Esophagus squamous epithelium (tissue), 4 donors: ENCODE measurements at regions not wholly inside any gene's neighbourhood (a gene's known extent, or its start where the extent isn't known, plus 50 kb on each side); places are given as distances from the start of the nearest gene placed in this dataset.

Source experiments
- POLR2A ChIP-seq, 4 donors: fragments of 450-650 bp; IDR thresholded peaks; one replicate each; pipeline ENCODE4 v1.6.1; 2017; ENCODE audit warnings: antibody characterized with exemption in 4 of 4, mild to moderate bottlenecking in 4 of 4, moderate library complexity in 3 of 4
- TF ChIP-seq, protein P1 (sequence below), 6 experiments: fragments of 450-650 bp in 4 of 6; fragments of 200-600 bp in 2 of 6; sonication (generic) in 2 of 6; IDR thresholded peaks; one replicate each; pipeline ENCODE4 v1.5.1; 2016 to 2019; ENCODE audit warnings: antibody characterized with exemption in 6 of 6, mild to moderate bottlenecking in 4 of 6, moderate library complexity in 4 of 6

DNA sequence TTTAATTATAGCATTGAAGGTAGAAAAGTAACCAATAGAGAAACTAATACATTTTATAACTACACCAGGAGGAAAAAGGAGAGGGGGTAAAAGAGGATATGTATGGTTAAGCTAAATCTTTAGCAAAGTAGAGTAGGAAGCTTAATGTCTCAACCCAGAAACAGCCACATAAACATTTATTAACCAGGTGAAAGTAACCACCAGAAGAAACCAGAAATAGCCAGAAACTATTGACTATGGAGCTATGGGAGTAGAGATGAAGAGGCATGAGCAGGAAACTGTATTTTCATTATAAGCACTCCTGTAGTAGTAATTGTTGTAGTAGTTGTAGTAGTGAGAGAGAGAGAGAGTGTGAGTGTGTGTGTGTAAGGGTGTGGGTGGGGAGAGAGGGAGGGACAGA is 617.5 kb upstream of the CHAC2 start:
- TF ChIP-seq POLR2A (IDR thresholded peaks at IDR 0.05), result no peak
- TF ChIP-seq, protein P1, sequence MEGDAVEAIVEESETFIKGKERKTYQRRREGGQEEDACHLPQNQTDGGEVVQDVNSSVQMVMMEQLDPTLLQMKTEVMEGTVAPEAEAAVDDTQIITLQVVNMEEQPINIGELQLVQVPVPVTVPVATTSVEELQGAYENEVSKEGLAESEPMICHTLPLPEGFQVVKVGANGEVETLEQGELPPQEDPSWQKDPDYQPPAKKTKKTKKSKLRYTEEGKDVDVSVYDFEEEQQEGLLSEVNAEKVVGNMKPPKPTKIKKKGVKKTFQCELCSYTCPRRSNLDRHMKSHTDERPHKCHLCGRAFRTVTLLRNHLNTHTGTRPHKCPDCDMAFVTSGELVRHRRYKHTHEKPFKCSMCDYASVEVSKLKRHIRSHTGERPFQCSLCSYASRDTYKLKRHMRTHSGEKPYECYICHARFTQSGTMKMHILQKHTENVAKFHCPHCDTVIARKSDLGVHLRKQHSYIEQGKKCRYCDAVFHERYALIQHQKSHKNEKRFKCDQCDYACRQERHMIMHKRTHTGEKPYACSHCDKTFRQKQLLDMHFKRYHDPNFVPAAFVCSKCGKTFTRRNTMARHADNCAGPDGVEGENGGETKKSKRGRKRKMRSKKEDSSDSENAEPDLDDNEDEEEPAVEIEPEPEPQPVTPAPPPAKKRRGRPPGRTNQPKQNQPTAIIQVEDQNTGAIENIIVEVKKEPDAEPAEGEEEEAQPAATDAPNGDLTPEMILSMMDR (IDR thresholded peaks at IDR 0.05), result no peak
